ENCODE measurements at regions not wholly inside any gene's neighbourhood (a gene's known extent, or its start where the extent isn't known, plus 50 kb on each side); places are given as distances from the start of the nearest gene placed in this dataset.

- no peak for TF ChIP-seq YY1 (IDR thresholded peaks at IDR 0.05; ENCODE audit: insufficient read depth, insufficient read length)
- TF ChIP-seq ZNF274 (IDR thresholded peaks at IDR 0.05; ENCODE audit: low read depth, low read length), result no peak
Observed at GRCh38 chr3:61507946-61508345, 53.4 kb upstream of the PTPRG start.
